Keratinocyte (primary cell): ENCODE measurements at regions not wholly inside any gene's neighbourhood (a gene's known extent, or its start where the extent isn't known, plus 50 kb on each side); places are given as distances from the start of the nearest gene placed in this dataset.

Experiments used
- DNase-seq: peaks from one replicate; pipeline ENCODE4 v3.0.0-alpha.2; 2011; ENCODE audit warnings: low read depth, missing footprints, low spot score
- FAIRE-seq: peaks from 2 replicates; lab custom pipeline; 2011; peaks lifted over from hg19 to GRCh38; lab: Jason Lieb, UNC
- H2AFZ ChIP-seq: 2 replicates; pipeline ENCODE4 v1.6.0; 2012; ENCODE audit warnings: low read length, control low read depth, inconsistent platforms; ENCODE audit not compliant: control insufficient read depth
- H3K27ac ChIP-seq: 2 replicates; pipeline ENCODE4 v1.5.1; 2011; ENCODE audit warnings: low read length; ENCODE audit not compliant: control insufficient read depth, insufficient read depth
- H3K27me3 ChIP-seq: 3 replicates; pipeline ENCODE4 v1.6.0; 2011; ENCODE audit warnings: low read length; ENCODE audit not compliant: control insufficient read depth, insufficient read depth; ENCODE audit errors: extremely low read depth
- H3K36me3 ChIP-seq, 2 experiments: 2 replicates in 1 of 2; 3 replicates in 1 of 2; pipeline ENCODE4 v1.5.1; 2011; ENCODE audit warnings: low read length in 2 of 2, mild to moderate bottlenecking in 1 of 2; ENCODE audit not compliant: control insufficient read depth in 2 of 2, insufficient read depth in 2 of 2; ENCODE audit errors: extremely low read depth in 1 of 2
- H3K4me1 ChIP-seq: 3 replicates; pipeline ENCODE4 v1.5.1; 2011; ENCODE audit warnings: low read length; ENCODE audit not compliant: control insufficient read depth, insufficient read depth; ENCODE audit errors: extremely low read depth
- H3K4me2 ChIP-seq: 3 replicates; pipeline ENCODE4 v1.6.0; 2011; ENCODE audit warnings: low read depth, low read length; ENCODE audit not compliant: control insufficient read depth, insufficient read depth; ENCODE audit errors: extremely low read depth
- H3K4me3 ChIP-seq, 3 experiments: fragments of 200-600 bp in 1 of 3; sonication (generic) in 1 of 3; 2 replicates in 2 of 3; 3 replicates in 1 of 3; pipeline ENCODE4 v1.5.1; 2011 to 2016; ENCODE audit warnings: low read length in 3 of 3, mild to moderate bottlenecking in 3 of 3, control low read depth in 2 of 3, inconsistent platforms in 1 of 3, low read depth in 1 of 3, mixed read lengths in 1 of 3, mixed run types in 1 of 3, moderate library complexity in 1 of 3; ENCODE audit not compliant: control insufficient read depth in 2 of 3, insufficient read depth in 2 of 3; ENCODE audit errors: extremely low read depth in 1 of 3
- H3K79me2 ChIP-seq: 2 replicates; pipeline ENCODE4 v1.6.0; 2012; ENCODE audit warnings: low read length; ENCODE audit not compliant: control insufficient read depth, insufficient read depth
- H3K9ac ChIP-seq: 3 replicates; pipeline ENCODE4 v1.6.0; 2011; ENCODE audit warnings: low read length; ENCODE audit not compliant: control insufficient read depth, insufficient read depth; ENCODE audit errors: extremely low read depth
- H3K9me1 ChIP-seq: 3 replicates; pipeline ENCODE4 v1.6.0; 2011; ENCODE audit warnings: low read length; ENCODE audit not compliant: control insufficient read depth, insufficient read depth; ENCODE audit errors: extremely low read depth
- H3K9me3 ChIP-seq: 2 replicates; pipeline ENCODE4 v1.5.1; 2012; ENCODE audit warnings: low read depth, low read length; ENCODE audit not compliant: control insufficient read depth
- H4K20me1 ChIP-seq: 3 replicates; pipeline ENCODE4 v1.6.0; 2011; ENCODE audit warnings: low read length; ENCODE audit not compliant: control insufficient read depth, insufficient read depth; ENCODE audit errors: extremely low read depth
- CTCF ChIP-seq, 3 experiments: IDR thresholded peaks in 1 of 3; conservative IDR thresholded peaks in 1 of 3; optimal IDR thresholded peaks in 1 of 3; 2 replicates in 2 of 3; 3 replicates in 1 of 3; pipeline versions ENCODE3 to v1.5.1; 2011; ENCODE audit warnings: low read length in 3 of 3, mild to moderate bottlenecking in 3 of 3, moderate library complexity in 2 of 3, control low read depth in 1 of 3, inconsistent platforms in 1 of 3; ENCODE audit not compliant: insufficient read depth in 2 of 3; ENCODE audit errors: extremely low read depth in 1 of 3
- EZH2 ChIP-seq: IDR thresholded peaks from one replicate; pipeline ENCODE4 v1.6.1; 2012; ENCODE audit warnings: inconsistent platforms, mild to moderate bottlenecking, low read length, moderate library complexity
- dilution Hi-C: fragments of 300-500 bp; cut with MboI; formaldehyde crosslinking; loops from one replicate; pipeline ENCODE4 v1.7.0; 2020; ENCODE audit warnings: low sequenced_read_pairs; ENCODE audit not compliant: extremely low pct_ligation_motif_present

DNA sequence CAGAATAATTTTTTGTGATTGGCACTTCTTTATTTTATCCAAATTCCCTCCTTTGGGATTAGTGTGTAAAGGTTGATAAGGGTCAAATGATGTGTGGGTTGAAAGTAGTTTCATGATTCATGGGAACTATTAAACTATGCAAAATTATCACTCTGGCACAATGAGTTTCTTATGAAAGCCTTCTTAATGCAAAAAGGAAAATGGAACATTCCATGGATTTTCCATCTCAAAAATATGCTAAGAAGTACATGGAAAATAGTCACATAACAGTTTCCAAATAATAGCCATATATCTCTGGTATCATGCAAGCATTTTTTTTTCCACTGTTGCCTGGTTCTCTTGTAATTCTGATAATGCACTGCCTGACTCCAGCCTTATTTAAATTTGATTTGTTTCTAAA lies 639.7 kb downstream of the NR4A2 start:
- no peak overlapping the region for H3K27ac ChIP-seq
- H3K4me1 ChIP-seq = no peaks in the 10 kb centered on the region
- FAIRE-seq (no peak), DNase-seq (no peak)
- H3K79me2 ChIP-seq = no peaks in the 10 kb centered on the region
- no peaks in the 10 kb centered on the region for H3K27me3 ChIP-seq
- H2AFZ ChIP-seq = no peak overlapping the region
- H3K4me2 ChIP-seq = no peak overlapping the region
- no peaks in the 10 kb centered on the region for H3K9me1 ChIP-seq
- TF ChIP-seq EZH2 (no peak), CTCF (optimal IDR thresholded peaks at IDR 0.05 in 1 of 3, IDR thresholded peaks at IDR 0.05 in 1 of 3, conservative IDR thresholded peaks at IDR 0.05 in 1 of 3; ENCODE audit: extremely low read depth in 1 of 3, insufficient read depth in 2 of 3, low read length in 3 of 3) (no peak)
- no peaks in the 10 kb centered on the region for H4K20me1 ChIP-seq
- no peak overlapping the region for H3K4me3 ChIP-seq
- H3K9me3 ChIP-seq = no peaks in the 10 kb centered on the region
- H3K36me3 ChIP-seq = no peaks in the 10 kb centered on the region
- dilution Hi-C loops = no loop called here
- H3K9ac ChIP-seq = no peak overlapping the region

DNA sequence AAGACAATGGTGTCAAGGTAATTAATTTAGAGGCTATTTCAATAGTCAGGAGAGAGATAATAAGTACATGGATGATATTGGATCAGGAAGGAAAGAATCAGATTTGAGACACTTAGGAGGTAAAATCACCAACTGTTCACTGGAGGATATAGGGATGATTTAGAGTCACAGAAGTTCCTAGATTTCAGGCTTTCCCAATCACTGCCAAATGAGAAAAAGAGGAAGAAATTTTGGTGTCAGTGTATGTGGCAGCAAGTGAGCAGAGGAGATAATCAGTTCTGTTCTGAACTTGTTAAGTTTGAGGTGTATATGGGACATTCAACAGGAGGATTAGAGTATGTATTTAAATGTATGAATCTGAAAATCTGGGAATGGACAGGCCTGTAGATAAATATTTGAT lies 640.4 kb downstream of the NR4A2 start:
- Histone ChIP-seq H3K4me2 (no peak overlapping the region), H3K9ac (no peak overlapping the region), H3K9me1 (no peaks in the 10 kb centered on the region), H3K27ac (no peak overlapping the region), H3K27me3 (no peaks in the 10 kb centered on the region), H3K9me3 (no peaks in the 10 kb centered on the region), H2AFZ (no peak overlapping the region), H3K36me3 (no peaks in the 10 kb centered on the region), H4K20me1 (no peaks in the 10 kb centered on the region), H3K4me1 (no peaks in the 10 kb centered on the region), H3K4me3 (no peak overlapping the region), H3K79me2 (no peaks in the 10 kb centered on the region)
- DNase-seq (no peak), FAIRE-seq (no peak)
- TF ChIP-seq CTCF (optimal IDR thresholded peaks at IDR 0.05 in 1 of 3, IDR thresholded peaks at IDR 0.05 in 1 of 3, conservative IDR thresholded peaks at IDR 0.05 in 1 of 3; ENCODE audit: extremely low read depth in 1 of 3, insufficient read depth in 2 of 3, low read length in 3 of 3) = no peak
- no peak for TF ChIP-seq EZH2
- dilution Hi-C loops = no loop called here
